Nephron progenitor cell (in vitro differentiated cells): ENCODE measurements at regions not wholly inside any gene's neighbourhood (a gene's known extent, or its start where the extent isn't known, plus 50 kb on each side); places are given as distances from the start of the nearest gene placed in this dataset.

Experiments
- DNase-seq: peaks from one replicate; pipeline ENCODE4 v3.0.0; 2021
- H3K27ac Mint-ChIP-seq: 2 replicates; pipeline ENCODE4 v1.8.0; 2021; ENCODE audit warnings: mild to moderate bottlenecking, moderate library complexity, mixed read lengths
- H3K27me3 Mint-ChIP-seq: 2 replicates; pipeline ENCODE4 v1.8.0; 2021; ENCODE audit warnings: mild to moderate bottlenecking, low read depth, mixed read lengths; ENCODE audit not compliant: poor library complexity
- H3K36me3 Mint-ChIP-seq: 2 replicates; pipeline ENCODE4 v1.8.0; 2021; ENCODE audit warnings: low read depth, mixed read lengths
- H3K4me1 Mint-ChIP-seq: 2 replicates; pipeline ENCODE4 v1.8.0; 2021; ENCODE audit warnings: mixed read lengths
- H3K4me3 Mint-ChIP-seq: 2 replicates; pipeline ENCODE4 v1.8.0; 2021; ENCODE audit warnings: mild to moderate bottlenecking, moderate library complexity, mixed read lengths
- H3K9me3 Mint-ChIP-seq: 2 replicates; pipeline ENCODE4 v1.8.0; 2021; ENCODE audit warnings: mild to moderate bottlenecking, moderate library complexity, mixed read lengths
- CTCF ChIP-seq: fragments of 200-600 bp; sonication (generic); IDR thresholded peaks from 2 replicates; pipeline ENCODE4 v1.5.0; 2021; ENCODE audit warnings: antibody characterized with exemption

GRCh38 chr4:182133033-182133432 is 110.2 kb upstream of the TENM3 start:
- no peak for TF ChIP-seq CTCF
- no peaks in the 10 kb centered on the region for H3K36me3 Mint-ChIP-seq
- no peak overlapping the region for H3K27ac Mint-ChIP-seq
- peaks cover 22% of the 10 kb centered on the region for H3K4me1 Mint-ChIP-seq
- no peaks in the 10 kb centered on the region for H3K9me3 Mint-ChIP-seq
- H3K4me3 Mint-ChIP-seq, result no peak overlapping the region
- DNase-seq, result no peak
- peaks cover 10% of the 10 kb centered on the region for H3K27me3 Mint-ChIP-seq

GRCh38 chr4:182134261-182134660 is 108.9 kb upstream of the TENM3 start:
- Mint-ChIP-seq H3K4me1 (peaks cover 32% of the 10 kb centered on the region), H3K9me3 (no peaks in the 10 kb centered on the region), H3K36me3 (no peaks in the 10 kb centered on the region), H3K27ac (peak overlapping the region; percentile 0), H3K27me3 (peaks cover 16% of the 10 kb centered on the region), H3K4me3 (no peak overlapping the region)
- no peak for DNase-seq
- no peak for TF ChIP-seq CTCF

GRCh38 chr4:182136201-182136600 is 107.0 kb upstream of the TENM3 start:
- no peak for TF ChIP-seq CTCF
- H3K9me3 Mint-ChIP-seq, result no peaks in the 10 kb centered on the region
- peaks cover 35% of the 10 kb centered on the region for H3K27me3 Mint-ChIP-seq
- no peaks in the 10 kb centered on the region for H3K36me3 Mint-ChIP-seq
- no peak overlapping the region for H3K27ac Mint-ChIP-seq
- no peak overlapping the region for H3K4me3 Mint-ChIP-seq
- no peak for DNase-seq
- peaks cover 40% of the 10 kb centered on the region for H3K4me1 Mint-ChIP-seq

GRCh38 chr4:182137343-182137742 is 105.9 kb upstream of the TENM3 start:
- Mint-ChIP-seq H3K4me1 (peaks cover 47% of the 10 kb centered on the region), H3K27ac (no peak overlapping the region), H3K36me3 (no peaks in the 10 kb centered on the region), H3K4me3 (no peak overlapping the region), H3K9me3 (no peaks in the 10 kb centered on the region), H3K27me3 (peaks cover 45% of the 10 kb centered on the region)
- no peak for DNase-seq
- no peak for TF ChIP-seq CTCF

- Mint-ChIP-seq H3K4me3 (no peak overlapping the region), H3K9me3 (no peaks in the 10 kb centered on the region)
- no peak for TF ChIP-seq CTCF
Measured at GRCh38 chr4:182139491-182139890, 103.7 kb upstream of the TENM3 start.

GRCh38 chr4:182140547-182140946 is 102.7 kb upstream of the TENM3 start:
- peaks cover 67% of the 10 kb centered on the region for H3K4me1 Mint-ChIP-seq
- no peak overlapping the region for H3K27ac Mint-ChIP-seq
- no peak for DNase-seq
- no peaks in the 10 kb centered on the region for H3K9me3 Mint-ChIP-seq
- TF ChIP-seq CTCF, result no peak
- H3K27me3 Mint-ChIP-seq, result peaks cover 39% of the 10 kb centered on the region
- H3K4me3 Mint-ChIP-seq, result peak overlapping the region; percentile 63
- no peaks in the 10 kb centered on the region for H3K36me3 Mint-ChIP-seq

More at GRCh38 chr4:182139491-182139890, 103.7 kb upstream of the TENM3 start:
- Mint-ChIP-seq H3K36me3 (no peaks in the 10 kb centered on the region), H3K27me3 (peaks cover 39% of the 10 kb centered on the region), H3K4me1 (peaks cover 61% of the 10 kb centered on the region), H3K27ac (no peak overlapping the region)
- no peak for DNase-seq
